ENCODE measurements at regions not wholly inside any gene's neighbourhood (a gene's known extent, or its start where the extent isn't known, plus 50 kb on each side); places are given as distances from the start of the nearest gene placed in this dataset.

DNA sequence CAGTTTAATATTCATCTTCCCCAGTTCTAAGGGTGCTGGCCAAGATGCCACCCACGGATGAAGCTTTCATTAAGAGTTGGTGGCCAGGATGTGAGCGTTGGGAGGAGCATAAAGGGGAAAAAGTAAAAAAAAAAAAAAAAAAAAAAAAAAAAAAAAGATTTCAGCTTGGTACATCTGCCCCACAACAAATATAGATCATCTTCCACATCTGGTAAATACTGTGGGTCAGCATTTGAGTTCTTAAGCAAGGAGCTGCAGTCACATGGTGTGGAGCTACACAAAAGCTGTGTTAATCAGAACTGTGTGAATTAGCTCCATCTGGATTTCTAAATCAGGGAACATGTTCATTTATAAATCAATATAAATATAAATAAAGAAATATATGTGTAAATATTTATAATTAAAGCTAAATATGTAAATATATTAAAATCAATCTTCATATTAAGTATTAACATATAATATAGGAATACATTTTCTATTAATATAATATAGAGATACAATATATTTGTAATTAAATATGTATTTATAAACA is 262.3 kb downstream of the NUAK1 start:
- TF ChIP-seq, protein P1, sequence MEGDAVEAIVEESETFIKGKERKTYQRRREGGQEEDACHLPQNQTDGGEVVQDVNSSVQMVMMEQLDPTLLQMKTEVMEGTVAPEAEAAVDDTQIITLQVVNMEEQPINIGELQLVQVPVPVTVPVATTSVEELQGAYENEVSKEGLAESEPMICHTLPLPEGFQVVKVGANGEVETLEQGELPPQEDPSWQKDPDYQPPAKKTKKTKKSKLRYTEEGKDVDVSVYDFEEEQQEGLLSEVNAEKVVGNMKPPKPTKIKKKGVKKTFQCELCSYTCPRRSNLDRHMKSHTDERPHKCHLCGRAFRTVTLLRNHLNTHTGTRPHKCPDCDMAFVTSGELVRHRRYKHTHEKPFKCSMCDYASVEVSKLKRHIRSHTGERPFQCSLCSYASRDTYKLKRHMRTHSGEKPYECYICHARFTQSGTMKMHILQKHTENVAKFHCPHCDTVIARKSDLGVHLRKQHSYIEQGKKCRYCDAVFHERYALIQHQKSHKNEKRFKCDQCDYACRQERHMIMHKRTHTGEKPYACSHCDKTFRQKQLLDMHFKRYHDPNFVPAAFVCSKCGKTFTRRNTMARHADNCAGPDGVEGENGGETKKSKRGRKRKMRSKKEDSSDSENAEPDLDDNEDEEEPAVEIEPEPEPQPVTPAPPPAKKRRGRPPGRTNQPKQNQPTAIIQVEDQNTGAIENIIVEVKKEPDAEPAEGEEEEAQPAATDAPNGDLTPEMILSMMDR (IDR thresholded peaks at IDR 0.05), result no peak
- TF ChIP-seq EP300 (IDR thresholded peaks at IDR 0.05), result no peak
- no peak for TF ChIP-seq POLR2A (IDR thresholded peaks at IDR 0.05)

All from ovary (tissue), 3 donors.